ENCODE measurements at regions not wholly inside any gene's neighbourhood (a gene's known extent, or its start where the extent isn't known, plus 50 kb on each side); places are given as distances from the start of the nearest gene placed in this dataset.

DNA sequence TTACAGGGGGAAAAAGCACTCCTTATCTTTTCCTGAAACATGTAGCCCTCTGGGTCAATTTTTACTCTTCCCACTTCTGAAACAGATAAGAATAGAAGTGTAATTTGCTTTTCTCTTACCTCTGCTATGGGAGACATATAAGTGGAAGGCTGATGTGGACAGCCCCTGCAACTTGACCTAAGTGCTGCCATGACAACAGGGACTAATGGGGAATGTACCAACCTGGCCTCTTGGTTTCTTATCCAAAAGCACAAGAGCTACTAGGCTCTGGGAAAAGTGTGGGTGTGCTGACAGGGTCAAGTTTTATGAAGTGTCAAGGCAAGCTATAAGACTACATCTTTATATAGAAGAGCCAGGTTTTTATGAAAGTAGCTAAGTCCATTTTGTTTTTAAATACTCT is 1246.5 kb downstream of the OTOL1 start:
- TF ChIP-seq POLR2AphosphoS5 (IDR thresholded peaks at IDR 0.05; ENCODE audit: control insufficient read depth, insufficient read depth, low read depth, low read length): no peak
- no peak for TF ChIP-seq SNRNP70 (optimal IDR thresholded peaks at IDR 0.05; ENCODE audit: low read depth, low read length)
- TF ChIP-seq FOXK2 (conservative IDR thresholded peaks at IDR 0.05 in 1 of 2, IDR thresholded peaks at IDR 0.05 in 1 of 2; ENCODE audit: low read depth in 2 of 2): no peak
- no peak for TF ChIP-seq BRD4 (IDR thresholded peaks at IDR 0.05)
- no peak for TF ChIP-seq FOS (IDR thresholded peaks at IDR 0.05; ENCODE audit: extremely low read depth, insufficient read length)
- no peak for TF ChIP-seq SRSF7 (optimal IDR thresholded peaks at IDR 0.05; ENCODE audit: low read depth, low read length)
- no peak for TF ChIP-seq EZH2 (IDR thresholded peaks at IDR 0.05; ENCODE audit: borderline replicate concordance, low read depth, low read length)
- TF ChIP-seq, protein P1, sequence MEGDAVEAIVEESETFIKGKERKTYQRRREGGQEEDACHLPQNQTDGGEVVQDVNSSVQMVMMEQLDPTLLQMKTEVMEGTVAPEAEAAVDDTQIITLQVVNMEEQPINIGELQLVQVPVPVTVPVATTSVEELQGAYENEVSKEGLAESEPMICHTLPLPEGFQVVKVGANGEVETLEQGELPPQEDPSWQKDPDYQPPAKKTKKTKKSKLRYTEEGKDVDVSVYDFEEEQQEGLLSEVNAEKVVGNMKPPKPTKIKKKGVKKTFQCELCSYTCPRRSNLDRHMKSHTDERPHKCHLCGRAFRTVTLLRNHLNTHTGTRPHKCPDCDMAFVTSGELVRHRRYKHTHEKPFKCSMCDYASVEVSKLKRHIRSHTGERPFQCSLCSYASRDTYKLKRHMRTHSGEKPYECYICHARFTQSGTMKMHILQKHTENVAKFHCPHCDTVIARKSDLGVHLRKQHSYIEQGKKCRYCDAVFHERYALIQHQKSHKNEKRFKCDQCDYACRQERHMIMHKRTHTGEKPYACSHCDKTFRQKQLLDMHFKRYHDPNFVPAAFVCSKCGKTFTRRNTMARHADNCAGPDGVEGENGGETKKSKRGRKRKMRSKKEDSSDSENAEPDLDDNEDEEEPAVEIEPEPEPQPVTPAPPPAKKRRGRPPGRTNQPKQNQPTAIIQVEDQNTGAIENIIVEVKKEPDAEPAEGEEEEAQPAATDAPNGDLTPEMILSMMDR (IDR thresholded peaks at IDR 0.05 in 2 of 3, conservative IDR thresholded peaks at IDR 0.05 in 1 of 3; ENCODE audit: insufficient read depth in 2 of 3, low read depth in 1 of 3, low read length in 3 of 3): no peak
- TF ChIP-seq ILF3 (IDR thresholded peaks at IDR 0.05; ENCODE audit: borderline replicate concordance): no peak
- TF ChIP-seq HNRNPUL1 (IDR thresholded peaks at IDR 0.05; ENCODE audit: low read length): no peak
- TF ChIP-seq CREB1 (IDR thresholded peaks at IDR 0.05): no peak
- no peak for TF ChIP-seq CREB1 (CRISPR knock-in tag; IDR thresholded peaks at IDR 0.05)
- TF ChIP-seq MECOM (CRISPR knock-in tag; IDR thresholded peaks at IDR 0.05): no peak
